Gastroesophageal sphincter (tissue), 4 donors: ENCODE measurements at regions not wholly inside any gene's neighbourhood (a gene's known extent, or its start where the extent isn't known, plus 50 kb on each side); places are given as distances from the start of the nearest gene placed in this dataset.

ENCODE experiments used
- ATAC-seq: fragments of 150-250 bp; one replicate; pipeline ENCODE4 v1.9.1; 2016; ENCODE audit warnings: mild to moderate bottlenecking, moderate library complexity
- H3K27ac ChIP-seq, 4 donors: fragments of 200-600 bp; sonication (generic) in 3 of 4; 1 replicate in 3 of 4; 2 replicates in 1 of 4; pipeline ENCODE4 v1.5.1; 2016 to 2019
- H3K27me3 ChIP-seq: fragments of 200-600 bp; sonication (generic); one replicate; pipeline ENCODE4 v1.5.1; 2019
- H3K36me3 ChIP-seq, 2 donors: fragments of 200-600 bp; sonication (generic); one replicate each; pipeline ENCODE4 v1.5.1; 2019; ENCODE audit warnings: control low read depth in 1 of 2
- H3K4me1 ChIP-seq, 3 donors: fragments of 200-600 bp; sonication (generic); 1 replicate in 2 of 3; 2 replicates in 1 of 3; pipeline ENCODE4 v1.5.1; 2016 to 2019; ENCODE audit warnings: control low read depth in 2 of 3
- H3K4me3 ChIP-seq, 2 donors: fragments of 200-600 bp; sonication (generic); one replicate each; pipeline ENCODE4 v1.5.1; 2019; ENCODE audit warnings: mild to moderate bottlenecking in 1 of 2, moderate library complexity in 1 of 2
- H3K9me3 ChIP-seq, 3 donors: fragments of 200-600 bp; sonication (generic); one replicate each; pipeline ENCODE4 v1.5.1; 2017 to 2019; ENCODE audit warnings: control low read depth in 2 of 3
- EP300 ChIP-seq: sonication (generic); formaldehyde crosslinking; IDR thresholded peaks from one replicate; pipeline ENCODE4 v1.6.1; 2017; ENCODE audit warnings: antibody characterized with exemption, mild to moderate bottlenecking
- POLR2A ChIP-seq, 2 donors: fragments of 450-650 bp; IDR thresholded peaks; one replicate each; pipeline ENCODE4 v1.6.1; 2017; ENCODE audit warnings: antibody characterized with exemption in 2 of 2, mild to moderate bottlenecking in 2 of 2, moderate library complexity in 1 of 2
- POLR2AphosphoS5 ChIP-seq: sonication (generic); formaldehyde crosslinking; IDR thresholded peaks from one replicate; pipeline ENCODE4 v1.6.1; 2017; ENCODE audit warnings: antibody characterized with exemption
- WGBS, 2 donors: methylation state at CpG; one replicate each; pipeline ENCODE4 v1.1.5; 2018; ENCODE audit warnings: low coverage in 1 of 2; 5-methylcytosine and 5-hydroxymethylcytosine counted together
- TF ChIP-seq, protein P1 (sequence below), 4 experiments: fragments of 200-600 bp in 2 of 4; fragments of 450-650 bp in 2 of 4; sonication (generic) in 1 of 4; IDR thresholded peaks; one replicate each; pipeline ENCODE4 v1.5.1; 2017 to 2019; ENCODE audit warnings: antibody characterized with exemption in 4 of 4, mild to moderate bottlenecking in 2 of 4, moderate library complexity in 2 of 4

- no peaks in the 10 kb centered on the region for H3K27me3 ChIP-seq
- 63 to 75% methylated on average over 2 to 3 of the region's 3 CpGs for WGBS, 2 donors
- TF ChIP-seq, protein P1, sequence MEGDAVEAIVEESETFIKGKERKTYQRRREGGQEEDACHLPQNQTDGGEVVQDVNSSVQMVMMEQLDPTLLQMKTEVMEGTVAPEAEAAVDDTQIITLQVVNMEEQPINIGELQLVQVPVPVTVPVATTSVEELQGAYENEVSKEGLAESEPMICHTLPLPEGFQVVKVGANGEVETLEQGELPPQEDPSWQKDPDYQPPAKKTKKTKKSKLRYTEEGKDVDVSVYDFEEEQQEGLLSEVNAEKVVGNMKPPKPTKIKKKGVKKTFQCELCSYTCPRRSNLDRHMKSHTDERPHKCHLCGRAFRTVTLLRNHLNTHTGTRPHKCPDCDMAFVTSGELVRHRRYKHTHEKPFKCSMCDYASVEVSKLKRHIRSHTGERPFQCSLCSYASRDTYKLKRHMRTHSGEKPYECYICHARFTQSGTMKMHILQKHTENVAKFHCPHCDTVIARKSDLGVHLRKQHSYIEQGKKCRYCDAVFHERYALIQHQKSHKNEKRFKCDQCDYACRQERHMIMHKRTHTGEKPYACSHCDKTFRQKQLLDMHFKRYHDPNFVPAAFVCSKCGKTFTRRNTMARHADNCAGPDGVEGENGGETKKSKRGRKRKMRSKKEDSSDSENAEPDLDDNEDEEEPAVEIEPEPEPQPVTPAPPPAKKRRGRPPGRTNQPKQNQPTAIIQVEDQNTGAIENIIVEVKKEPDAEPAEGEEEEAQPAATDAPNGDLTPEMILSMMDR (IDR thresholded peaks at IDR 0.05) = no peak
- TF ChIP-seq EP300 = no peak
- no peak for TF ChIP-seq POLR2AphosphoS5
- TF ChIP-seq POLR2A (IDR thresholded peaks at IDR 0.05) = no peak
- no peaks in the 10 kb centered on the region for H3K36me3 ChIP-seq
- no peaks in the 10 kb centered on the region for H3K9me3 ChIP-seq
- H3K27ac ChIP-seq = no peak overlapping the region
- ATAC-seq = no peak
- H3K4me1 ChIP-seq = no peaks in the 10 kb centered on the region
- H3K4me3 ChIP-seq = no peak overlapping the region
Observed at GRCh38 chr4:138449938-138450337, 207.8 kb upstream of the SLC7A11 start.

DNA sequence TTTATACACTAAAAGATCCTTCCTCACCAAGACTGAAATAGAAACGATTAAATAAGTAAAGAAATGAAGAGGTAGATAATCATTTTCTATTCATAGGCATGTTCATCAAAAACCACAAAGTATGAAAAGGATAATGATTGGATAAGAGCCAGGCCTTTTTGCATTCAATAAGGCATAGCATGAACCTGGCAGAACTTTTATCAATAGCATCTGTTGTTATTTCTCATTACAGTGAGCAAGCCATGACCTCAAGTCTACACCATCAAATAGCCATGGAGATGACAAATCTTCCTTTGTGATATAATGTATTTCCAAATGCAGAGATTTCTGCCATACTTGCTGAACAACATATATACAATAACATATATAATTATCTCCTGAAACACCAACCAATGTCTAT is 206.0 kb upstream of the SLC7A11 start:
- H3K9me3 ChIP-seq = no peaks in the 10 kb centered on the region
- WGBS, 2 donors = 62 to 100% methylated on average over 1 of the region's 1 CpG
- no peaks in the 10 kb centered on the region for H3K36me3 ChIP-seq
- H3K27ac ChIP-seq = no peak overlapping the region
- no peak for ATAC-seq
- H3K4me1 ChIP-seq = no peaks in the 10 kb centered on the region
- H3K4me3 ChIP-seq = no peak overlapping the region
- H3K27me3 ChIP-seq = no peaks in the 10 kb centered on the region
- TF ChIP-seq POLR2A (IDR thresholded peaks at IDR 0.05) = no peak
- no peak for TF ChIP-seq POLR2AphosphoS5
- TF ChIP-seq, protein P1 (IDR thresholded peaks at IDR 0.05) = no peak
- TF ChIP-seq EP300 = no peak

DNA sequence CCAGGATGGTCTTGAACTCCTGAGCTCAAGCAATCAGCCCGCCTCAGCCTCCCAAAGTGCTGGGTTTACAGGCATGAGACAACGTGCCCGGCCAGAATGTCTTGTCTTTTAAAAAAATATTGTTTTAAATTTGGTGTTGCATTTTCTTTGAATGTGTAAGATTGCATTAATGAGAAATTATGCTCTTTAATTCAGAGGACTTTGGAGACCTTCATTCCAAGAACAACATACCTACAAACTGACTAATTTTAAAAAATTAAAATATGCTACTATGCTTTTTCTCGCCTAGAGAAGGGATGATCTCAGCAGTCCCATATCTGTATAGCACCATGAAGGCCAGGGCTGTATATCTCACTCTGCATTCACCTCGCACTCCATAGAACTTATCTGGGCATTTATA is 204.3 kb upstream of the SLC7A11 start:
- ATAC-seq = no peak
- TF ChIP-seq, protein P1 (IDR thresholded peaks at IDR 0.05) = no peak
- no peak for TF ChIP-seq POLR2AphosphoS5
- no peak for TF ChIP-seq EP300
- no peak for TF ChIP-seq POLR2A (IDR thresholded peaks at IDR 0.05)
- no peak overlapping the region for H3K27ac ChIP-seq
- H3K4me3 ChIP-seq = no peak overlapping the region
- WGBS, 2 donors = 93 to 100% methylated on average over 1 to 4 of the region's 5 CpGs
- no peaks in the 10 kb centered on the region for H3K9me3 ChIP-seq
- H3K36me3 ChIP-seq = no peaks in the 10 kb centered on the region
- H3K4me1 ChIP-seq = no peaks in the 10 kb centered on the region
- no peaks in the 10 kb centered on the region for H3K27me3 ChIP-seq

GRCh38 chr4:138445098-138445497 is 202.9 kb upstream of the SLC7A11 start:
- Histone ChIP-seq H3K27me3 (no peaks in the 10 kb centered on the region), H3K4me3 (no peak overlapping the region), H3K9me3 (no peaks in the 10 kb centered on the region), H3K27ac (no peak overlapping the region), H3K4me1 (no peaks in the 10 kb centered on the region), H3K36me3 (no peaks in the 10 kb centered on the region)
- ATAC-seq = no peak
- WGBS, 2 donors = 30 to 37% methylated on average over 3 of the region's 3 CpGs
- TF ChIP-seq POLR2A (IDR thresholded peaks at IDR 0.05) = no peak

GRCh38 chr4:138444260-138444659 is 202.1 kb upstream of the SLC7A11 start:
- TF ChIP-seq, protein P1 (IDR thresholded peaks at IDR 0.05) = no peak
- no peak for TF ChIP-seq EP300
- TF ChIP-seq POLR2A (IDR thresholded peaks at IDR 0.05) = no peak
- no peak for TF ChIP-seq POLR2AphosphoS5
- no peaks in the 10 kb centered on the region for H3K9me3 ChIP-seq
- no peaks in the 10 kb centered on the region for H3K36me3 ChIP-seq
- H3K27ac ChIP-seq = no peak overlapping the region
- 76 to 86% methylated on average over 2 of the region's 2 CpGs for WGBS, 2 donors
- no peaks in the 10 kb centered on the region for H3K4me1 ChIP-seq
- no peak for ATAC-seq
- H3K4me3 ChIP-seq = no peak overlapping the region
- no peaks in the 10 kb centered on the region for H3K27me3 ChIP-seq
